ENCODE measurements at regions not wholly inside any gene's neighbourhood (a gene's known extent, or its start where the extent isn't known, plus 50 kb on each side); places are given as distances from the start of the nearest gene placed in this dataset.
"Not testable (repeated sequence)": the region's sequence is repeated elsewhere in the genome, so short reads cannot be mapped to it uniquely, and the experiment has no call there.

DNA sequence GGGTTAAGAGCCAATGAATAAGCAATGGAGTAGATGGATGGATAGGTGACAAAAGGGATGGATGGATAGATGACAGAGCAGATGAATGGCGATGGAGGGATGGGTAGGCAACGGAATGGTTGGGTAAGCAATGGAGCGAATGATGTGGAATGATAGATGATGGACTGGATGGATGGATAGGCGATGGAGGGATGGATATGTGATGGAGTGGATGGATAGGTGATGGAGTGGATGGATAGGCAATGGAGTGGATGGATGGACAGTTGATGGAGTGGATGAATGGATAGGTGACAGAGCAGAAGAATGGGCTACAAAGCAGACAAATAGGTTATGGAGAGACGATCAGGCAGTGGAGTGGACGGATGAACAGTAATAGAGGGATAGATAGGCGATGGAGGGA, 269.6 kb downstream of the TEX29 start:
- intact Hi-C loops (cut with micrococcal nuclease): no loop called here
- Histone ChIP-seq H3K9me3 (replicated peaks in 1 of 2; ENCODE audit: control insufficient read depth in 1 of 2, insufficient read depth in 1 of 2, low read length in 2 of 2) (peaks cover 4 to 14% of the 10 kb centered on the region in 2 donors), H3K9ac (ENCODE audit: insufficient read depth, low read length, poor library complexity, severe bottlenecking) (no peak overlapping the region), H3K4me3 (replicated peaks in 1 of 3; ENCODE audit: low read depth in 2 of 3, low read length in 3 of 3) (no peak overlapping the region), H3K27ac (ENCODE audit: low read depth in 1 of 2, low read length in 2 of 2) (no peak overlapping the region), H4K20me1 (ENCODE audit: insufficient read depth, low read length) (no peaks in the 10 kb centered on the region), H3K4me1 (ENCODE audit: control insufficient read depth in 1 of 2, insufficient read depth in 2 of 2, low read length in 2 of 2) (no peaks in the 10 kb centered on the region), H3K79me2 (ENCODE audit: insufficient read depth, low read length) (no peaks in the 10 kb centered on the region), H3K36me3 (replicated peaks in 1 of 2; ENCODE audit: control insufficient read depth in 1 of 2, insufficient read depth in 2 of 2, low read length in 2 of 2) (no peaks in the 10 kb centered on the region), H2AFZ (ENCODE audit: insufficient read depth, low read depth, low read length, poor library complexity, severe bottlenecking) (no peak overlapping the region), H3K27me3 (ENCODE audit: control insufficient read depth in 2 of 2, insufficient read depth in 2 of 2, low read length in 2 of 2) (no peaks in the 10 kb centered on the region), H3K4me2 (replicated peaks; ENCODE audit: extremely low read depth, low read length, poor library complexity, severe bottlenecking) (no peak overlapping the region)
- Mint-ChIP-seq H3K36me3 (no peaks in the 10 kb centered on the region), H3K4me3 (no peak overlapping the region), H3K9me3 (peaks cover 10 to 20% (median 15%) of the 10 kb centered on the region in 7 donors), H3K4me1 (no peaks in the 10 kb centered on the region), H3K27ac (no peak overlapping the region), H3K27me3 (ENCODE audit: low read depth in 3 of 3) (peaks cover 0 to 4% (median 2%) of the 10 kb centered on the region in 3 donors)
- TF ChIP-seq, protein P1, sequence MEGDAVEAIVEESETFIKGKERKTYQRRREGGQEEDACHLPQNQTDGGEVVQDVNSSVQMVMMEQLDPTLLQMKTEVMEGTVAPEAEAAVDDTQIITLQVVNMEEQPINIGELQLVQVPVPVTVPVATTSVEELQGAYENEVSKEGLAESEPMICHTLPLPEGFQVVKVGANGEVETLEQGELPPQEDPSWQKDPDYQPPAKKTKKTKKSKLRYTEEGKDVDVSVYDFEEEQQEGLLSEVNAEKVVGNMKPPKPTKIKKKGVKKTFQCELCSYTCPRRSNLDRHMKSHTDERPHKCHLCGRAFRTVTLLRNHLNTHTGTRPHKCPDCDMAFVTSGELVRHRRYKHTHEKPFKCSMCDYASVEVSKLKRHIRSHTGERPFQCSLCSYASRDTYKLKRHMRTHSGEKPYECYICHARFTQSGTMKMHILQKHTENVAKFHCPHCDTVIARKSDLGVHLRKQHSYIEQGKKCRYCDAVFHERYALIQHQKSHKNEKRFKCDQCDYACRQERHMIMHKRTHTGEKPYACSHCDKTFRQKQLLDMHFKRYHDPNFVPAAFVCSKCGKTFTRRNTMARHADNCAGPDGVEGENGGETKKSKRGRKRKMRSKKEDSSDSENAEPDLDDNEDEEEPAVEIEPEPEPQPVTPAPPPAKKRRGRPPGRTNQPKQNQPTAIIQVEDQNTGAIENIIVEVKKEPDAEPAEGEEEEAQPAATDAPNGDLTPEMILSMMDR (IDR thresholded peaks at IDR 0.05): no peak
- 94% methylated on average over 7 of the region's 7 CpGs for WGBS (ENCODE audit: insufficient coverage)
- DNase-seq: no peak

DNA sequence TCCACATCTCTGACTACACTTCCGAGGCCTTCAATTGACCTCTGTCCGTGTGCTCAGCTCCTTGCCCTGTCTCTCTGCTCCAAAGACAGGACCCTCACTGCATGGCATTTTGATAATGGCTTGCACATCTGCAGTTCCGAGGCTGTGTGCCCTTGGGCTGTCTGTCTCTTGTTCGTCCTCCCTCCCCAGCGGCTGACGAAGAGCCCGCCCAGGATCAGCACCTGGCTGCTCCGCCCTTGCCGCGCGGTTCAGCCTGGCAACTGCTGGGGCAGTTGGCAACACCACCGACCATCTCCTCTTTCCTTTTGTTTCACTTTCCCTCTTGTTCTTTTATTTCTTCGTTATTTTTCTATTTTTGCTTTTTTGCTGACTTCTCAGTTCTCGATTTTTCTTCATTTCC, 270.4 kb downstream of the TEX29 start:
- H3K79me2 ChIP-seq (ENCODE audit: insufficient read depth, low read length): no peaks in the 10 kb centered on the region
- no peak for DNase-seq
- H3K4me3 ChIP-seq (replicated peaks in 1 of 3; ENCODE audit: low read depth in 2 of 3, low read length in 3 of 3): no peak overlapping the region
- no peaks in the 10 kb centered on the region for H3K4me1 ChIP-seq (ENCODE audit: control insufficient read depth in 1 of 2, insufficient read depth in 2 of 2, low read length in 2 of 2)
- no peaks in the 10 kb centered on the region for H3K27me3 ChIP-seq (ENCODE audit: control insufficient read depth in 2 of 2, insufficient read depth in 2 of 2, low read length in 2 of 2)
- Mint-ChIP-seq H3K27me3 (ENCODE audit: low read depth in 3 of 3) (peaks cover 0 to 4% (median 2%) of the 10 kb centered on the region in 3 donors), H3K27ac (no peak overlapping the region), H3K4me3 (no peak overlapping the region), H3K4me1 (no peaks in the 10 kb centered on the region), H3K36me3 (no peaks in the 10 kb centered on the region), H3K9me3 (peaks cover 12 to 18% (median 14%) of the 10 kb centered on the region in 7 donors)
- TF ChIP-seq, protein P1 (IDR thresholded peaks at IDR 0.05): no peak
- no peak overlapping the region for H3K9ac ChIP-seq (ENCODE audit: insufficient read depth, low read length, poor library complexity, severe bottlenecking)
- H2AFZ ChIP-seq (ENCODE audit: insufficient read depth, low read depth, low read length, poor library complexity, severe bottlenecking): no peak overlapping the region
- no peaks in the 10 kb centered on the region for H4K20me1 ChIP-seq (ENCODE audit: insufficient read depth, low read length)
- intact Hi-C loops (cut with micrococcal nuclease): no loop called here
- 99% methylated on average over 11 of the region's 14 CpGs for WGBS (ENCODE audit: insufficient coverage)
- H3K36me3 ChIP-seq (replicated peaks in 1 of 2; ENCODE audit: control insufficient read depth in 1 of 2, insufficient read depth in 2 of 2, low read length in 2 of 2): no peaks in the 10 kb centered on the region
- peaks cover 4 to 14% of the 10 kb centered on the region in 2 donors for H3K9me3 ChIP-seq (replicated peaks in 1 of 2; ENCODE audit: control insufficient read depth in 1 of 2, insufficient read depth in 1 of 2, low read length in 2 of 2)
- H3K27ac ChIP-seq (ENCODE audit: low read depth in 1 of 2, low read length in 2 of 2): no peak overlapping the region
- H3K4me2 ChIP-seq (replicated peaks; ENCODE audit: extremely low read depth, low read length, poor library complexity, severe bottlenecking): no peak overlapping the region

DNA sequence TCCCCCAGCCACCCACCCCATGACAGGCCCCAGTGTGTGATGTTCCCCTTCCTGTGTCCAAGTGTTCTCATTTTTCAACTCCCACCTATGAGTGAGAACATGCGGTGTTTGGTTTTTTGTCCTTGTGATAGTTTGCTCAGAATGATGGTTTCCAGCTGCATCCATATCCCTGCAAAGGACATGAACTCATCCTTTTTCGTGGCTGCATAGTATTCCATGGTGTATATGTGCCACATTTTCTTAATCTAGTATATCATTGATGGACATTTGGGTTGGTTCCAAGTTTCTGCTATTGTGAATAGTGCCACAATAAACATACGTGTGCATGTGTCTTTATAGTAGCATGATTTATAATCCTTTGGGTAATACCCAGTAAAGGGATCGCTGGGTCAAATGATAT, 273.0 kb downstream of the TEX29 start:
- H3K4me1 ChIP-seq (ENCODE audit: control insufficient read depth in 1 of 2, insufficient read depth in 2 of 2, low read length in 2 of 2); H3K4me3 Mint-ChIP-seq; H3K4me2 ChIP-seq (replicated peaks; ENCODE audit: extremely low read depth, low read length, poor library complexity, severe bottlenecking); H3K36me3 ChIP-seq (replicated peaks in 1 of 2; ENCODE audit: control insufficient read depth in 1 of 2, insufficient read depth in 2 of 2, low read length in 2 of 2); H2AFZ ChIP-seq (ENCODE audit: insufficient read depth, low read depth, low read length, poor library complexity, severe bottlenecking); H3K27me3 ChIP-seq (ENCODE audit: control insufficient read depth in 2 of 2, insufficient read depth in 2 of 2, low read length in 2 of 2); DNase-seq; H3K27ac Mint-ChIP-seq; intact Hi-C loops (cut with micrococcal nuclease); H3K4me3 ChIP-seq (replicated peaks in 1 of 3; ENCODE audit: low read depth in 2 of 3, low read length in 3 of 3); H4K20me1 ChIP-seq (ENCODE audit: insufficient read depth, low read length); H3K9ac ChIP-seq (ENCODE audit: insufficient read depth, low read length, poor library complexity, severe bottlenecking); H3K27ac ChIP-seq (ENCODE audit: low read depth in 1 of 2, low read length in 2 of 2); H3K36me3 Mint-ChIP-seq; H3K27me3 Mint-ChIP-seq (ENCODE audit: low read depth in 3 of 3); H3K4me1 Mint-ChIP-seq; H3K79me2 ChIP-seq (ENCODE audit: insufficient read depth, low read length): not testable (repeated sequence)
- H3K9me3 Mint-ChIP-seq: peaks cover 6 to 16% (median 11%) of the 10 kb centered on the region in 7 donors
- peaks cover 0 to 10% of the 10 kb centered on the region in 2 donors for H3K9me3 ChIP-seq (replicated peaks in 1 of 2; ENCODE audit: control insufficient read depth in 1 of 2, insufficient read depth in 1 of 2, low read length in 2 of 2)
- no CpG with 5 or more reads among the region's 4 CpGs for WGBS (ENCODE audit: insufficient coverage)

All from CD14-positive monocyte (primary cell).